HG02798 (cell line): ENCODE measurements at regions not wholly inside any gene's neighbourhood (a gene's known extent, or its start where the extent isn't known, plus 50 kb on each side); places are given as distances from the start of the nearest gene placed in this dataset.
"Not testable (repeated sequence)": the region's sequence is repeated elsewhere in the genome, so short reads cannot be mapped to it uniquely, and the experiment has no call there.

Source experiments
- ATAC-seq: cut with Tn5 transposase; IDR thresholded peaks from one replicate; pipeline ENCODE4 v1.9.1; 2021; ENCODE audit warnings: mild to moderate bottlenecking; ENCODE audit not compliant: unreplicated experiment, poor library complexity

DNA sequence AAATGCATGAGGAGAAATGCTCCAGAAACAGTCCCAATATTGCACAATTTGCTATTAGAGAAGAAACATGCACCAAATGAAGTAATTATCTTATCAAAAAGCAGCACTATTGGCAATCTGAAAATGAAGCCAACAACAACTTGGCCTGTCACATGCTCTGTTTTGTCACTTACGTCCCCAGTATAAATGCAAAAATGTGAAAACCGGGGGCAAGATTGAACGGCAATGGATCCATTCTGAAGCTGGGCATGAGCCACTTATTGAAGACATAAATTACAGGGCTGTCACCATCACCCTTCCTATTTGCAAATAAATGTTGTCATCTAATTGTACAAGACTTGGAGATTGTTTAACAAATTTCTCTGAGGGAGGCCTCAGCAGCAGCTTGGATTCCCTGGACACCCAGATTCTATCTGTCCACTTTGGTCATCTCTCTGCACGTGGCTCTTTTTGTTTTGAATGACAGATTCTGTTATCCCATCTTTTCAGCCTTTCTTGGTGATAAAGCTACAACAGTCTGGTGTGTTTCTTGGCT is 180.2 kb upstream of the CDH5 start:
- ATAC-seq, result no peak

DNA sequence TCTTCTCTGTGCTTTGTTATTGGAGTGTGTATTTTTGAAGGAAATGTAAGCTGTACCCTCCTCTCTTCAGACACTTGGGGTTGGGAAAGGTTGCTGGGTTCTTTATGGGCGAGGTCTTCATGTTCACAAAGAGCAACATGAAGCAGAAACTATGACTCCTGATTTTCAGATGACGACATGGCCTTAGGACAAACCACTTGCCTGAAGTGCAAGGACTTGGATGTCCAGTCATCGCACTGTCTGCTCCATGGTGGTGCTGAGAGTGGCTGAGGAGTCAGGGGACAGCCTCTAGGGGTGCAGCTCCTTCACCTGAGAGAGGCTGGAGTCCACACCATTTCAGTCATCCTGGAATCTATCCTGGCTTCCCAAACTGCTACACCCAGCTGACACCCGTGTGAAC is 183.9 kb upstream of the CDH5 start:
- ATAC-seq, result no peak

DNA sequence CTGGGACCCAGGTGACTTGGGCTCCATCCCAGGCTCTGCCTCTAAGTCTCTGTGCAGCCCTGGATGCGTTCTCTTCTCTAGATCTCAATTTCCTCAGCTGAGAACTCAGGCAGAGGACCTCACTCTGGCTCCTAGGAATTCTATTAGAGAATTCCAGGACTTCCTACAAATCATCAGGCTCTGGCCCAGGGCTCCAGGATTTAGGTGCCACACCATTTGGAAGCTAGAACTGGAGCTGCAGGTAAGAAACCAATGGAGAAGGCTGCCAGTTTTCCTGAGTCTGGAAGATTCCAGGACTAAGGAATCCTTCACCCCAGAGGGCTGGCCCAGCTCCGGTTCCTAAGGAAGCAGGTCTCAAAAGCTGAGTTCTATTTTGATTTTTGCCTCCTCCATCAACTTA is 189.8 kb upstream of the CDH5 start:
- no peak for ATAC-seq

DNA sequence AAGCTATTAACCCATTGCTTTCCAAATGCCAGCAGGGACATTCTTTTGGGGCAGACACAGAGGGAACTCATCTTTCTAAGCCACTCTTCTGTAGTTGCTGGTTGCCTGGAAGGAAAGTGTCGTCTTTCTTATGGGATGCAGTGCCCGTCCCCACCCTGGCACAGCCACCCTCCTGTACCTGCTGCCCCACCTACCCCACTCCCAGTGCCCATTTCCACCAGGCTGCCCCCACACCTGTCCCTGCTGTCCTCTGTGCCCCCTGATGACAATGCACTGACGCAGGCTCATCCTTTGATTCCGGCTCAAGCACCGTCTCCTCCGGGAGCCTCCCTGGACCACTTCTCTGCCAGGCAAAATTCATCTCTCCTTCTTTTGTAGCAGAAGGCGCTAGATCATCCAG is 190.4 kb upstream of the CDH5 start:
- no peak for ATAC-seq

DNA sequence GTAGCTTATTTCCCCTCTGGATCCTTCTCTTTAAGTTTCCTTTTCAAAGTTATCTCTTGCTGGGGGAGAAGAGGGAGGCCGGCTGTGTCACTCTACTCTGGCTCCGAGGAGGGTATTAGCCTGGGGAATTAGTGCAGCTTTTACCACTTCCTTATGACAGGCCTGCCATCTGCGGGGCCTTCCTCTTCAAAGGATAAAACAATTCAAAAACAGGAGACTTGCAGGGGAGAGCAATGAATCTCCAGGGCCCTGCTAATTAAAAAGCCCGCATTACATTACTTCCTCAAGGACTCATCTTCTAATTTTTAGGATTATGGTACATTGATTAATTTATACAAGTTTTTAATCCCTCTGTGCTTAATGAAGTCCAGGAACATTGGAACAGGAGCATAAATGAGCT is 190.9 kb upstream of the CDH5 start:
- no peak for ATAC-seq

DNA sequence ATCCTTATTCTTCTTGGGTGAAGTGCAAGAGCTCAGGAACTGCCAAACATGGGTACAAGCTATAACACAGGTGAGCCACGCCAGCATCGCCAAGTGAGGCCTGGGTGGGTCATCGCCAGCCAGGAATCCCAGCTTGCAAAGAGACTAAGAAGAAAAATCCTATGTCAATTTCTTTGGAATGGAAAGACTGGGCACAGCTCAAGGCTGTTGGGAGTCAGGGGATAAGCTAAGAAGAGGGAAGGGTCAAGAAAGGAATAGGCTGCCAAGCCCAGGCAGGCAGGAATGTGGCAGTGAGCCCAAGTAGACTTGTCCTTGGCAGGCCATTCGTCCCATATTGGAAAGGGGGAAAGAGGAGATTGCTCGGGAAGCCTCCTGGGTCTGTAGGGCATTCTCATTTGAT is 191.4 kb upstream of the CDH5 start:
- no peak for ATAC-seq

DNA sequence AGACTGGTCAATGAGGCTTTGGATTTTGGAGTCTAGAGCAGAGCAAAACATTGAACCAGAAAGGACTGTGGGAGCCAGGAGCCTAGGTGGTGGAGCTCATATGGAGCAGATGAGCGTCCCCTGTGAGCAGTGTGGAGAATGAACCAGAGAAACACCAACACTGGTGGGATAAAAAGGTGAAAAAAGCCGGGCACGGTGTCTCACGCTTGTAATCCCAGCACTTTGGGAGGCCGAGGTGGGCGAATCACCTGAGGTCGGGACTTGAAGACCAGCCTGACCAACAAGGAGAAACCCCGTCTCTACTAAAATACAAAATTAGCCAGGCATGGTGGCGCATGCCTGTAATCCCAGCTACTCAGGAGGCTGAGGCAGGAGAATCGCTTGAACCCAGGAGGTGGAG is 192.7 kb upstream of the CDH5 start:
- not testable (repeated sequence) for ATAC-seq

DNA sequence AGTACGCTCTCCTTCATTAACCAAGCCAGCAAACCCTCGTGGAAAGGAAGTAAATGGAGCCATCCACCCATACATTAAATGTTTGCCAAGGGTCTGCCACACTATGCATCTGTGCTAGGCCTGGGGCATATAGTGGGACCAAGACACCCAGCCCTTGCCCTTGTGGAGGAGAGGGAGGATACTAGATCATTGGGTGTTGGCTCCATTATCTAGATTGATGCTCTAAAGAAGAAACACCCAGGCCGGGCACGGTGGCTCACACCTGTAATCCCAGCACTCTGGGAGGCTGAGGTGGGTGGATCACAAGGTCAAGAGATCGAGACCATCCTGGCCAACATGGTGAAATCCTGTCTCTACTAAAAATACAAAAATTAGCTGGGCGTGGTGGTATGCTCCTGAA is 193.3 kb upstream of the CDH5 start:
- not testable (repeated sequence) for ATAC-seq

DNA sequence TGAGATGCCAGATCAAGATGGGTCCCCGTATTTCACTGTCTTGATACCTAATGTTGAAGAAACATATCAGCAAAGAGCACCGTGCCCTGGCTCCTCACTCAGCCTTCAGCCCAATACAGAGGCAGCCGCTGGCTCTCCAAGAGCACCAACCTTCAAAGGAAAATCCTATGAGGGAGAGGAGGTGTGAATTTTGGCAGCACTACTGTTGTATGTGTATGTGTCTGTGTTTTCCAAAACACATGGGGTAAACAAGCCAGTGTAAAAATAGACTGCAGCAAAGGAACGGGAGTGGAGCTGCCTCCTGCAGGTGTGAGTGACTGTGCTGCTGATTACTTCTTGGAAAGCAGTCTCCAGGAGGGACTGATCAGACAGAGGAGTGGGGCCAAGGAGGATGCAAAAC is 194.0 kb upstream of the CDH5 start:
- no peak for ATAC-seq

DNA sequence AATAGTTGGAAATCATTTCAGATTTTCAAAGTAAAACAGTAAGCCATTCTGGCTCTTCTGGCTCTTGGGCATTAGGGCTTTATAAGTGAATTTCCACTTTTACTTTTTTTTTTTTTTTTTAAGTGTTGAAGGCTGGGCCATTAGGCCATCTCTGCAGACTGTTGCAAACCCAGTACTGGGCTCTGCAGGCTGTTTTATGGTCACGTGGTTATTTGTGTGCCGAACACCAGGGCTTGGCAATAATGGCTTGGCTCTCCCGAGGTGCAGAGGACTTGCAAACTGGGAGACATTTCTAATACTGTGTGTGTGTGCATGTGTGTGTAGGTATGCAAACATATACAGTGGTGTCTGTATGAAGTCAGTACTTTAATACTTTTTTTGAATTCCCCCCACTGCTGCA is 194.9 kb upstream of the CDH5 start:
- no peak for ATAC-seq

DNA sequence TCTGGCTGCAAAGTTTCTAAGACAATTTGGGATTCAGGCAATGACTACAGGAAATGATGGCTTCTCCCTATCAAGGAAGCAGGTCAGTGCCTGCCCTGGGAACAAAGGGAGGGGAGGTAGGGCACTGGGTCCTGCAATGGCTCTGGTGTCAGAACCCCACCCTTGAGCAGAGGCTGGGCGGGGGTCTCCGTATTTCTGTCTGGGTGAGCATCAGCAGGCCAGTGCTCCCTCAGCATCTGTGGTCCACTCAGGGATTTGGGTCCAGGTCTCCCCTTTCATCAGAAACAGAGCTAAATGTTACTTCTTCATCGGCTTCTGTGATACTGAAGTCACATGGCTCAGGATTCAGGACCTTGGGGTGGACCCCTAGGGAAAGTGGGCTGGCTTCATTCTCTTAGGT is 195.5 kb upstream of the CDH5 start:
- no peak for ATAC-seq

DNA sequence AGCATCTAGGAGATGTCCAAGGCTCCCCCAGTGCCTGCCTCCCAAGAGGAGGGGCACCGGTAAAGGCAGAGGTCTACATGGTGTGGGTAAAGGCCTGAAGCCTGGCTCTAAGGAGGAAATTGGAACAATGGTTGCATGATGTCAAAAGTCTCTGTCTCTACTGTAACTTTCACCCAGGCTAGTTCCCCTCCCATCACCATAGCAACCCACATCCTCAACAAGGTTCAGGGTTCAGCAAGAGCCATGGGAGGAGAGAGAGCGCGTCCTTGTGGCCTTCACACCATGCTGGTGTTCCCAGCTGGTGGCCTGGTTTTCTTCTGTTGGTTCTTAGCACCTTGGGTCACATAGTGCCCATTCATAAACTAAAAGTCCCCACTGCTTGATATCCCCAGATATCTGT is 196.7 kb upstream of the CDH5 start:
- ATAC-seq, result no peak

DNA sequence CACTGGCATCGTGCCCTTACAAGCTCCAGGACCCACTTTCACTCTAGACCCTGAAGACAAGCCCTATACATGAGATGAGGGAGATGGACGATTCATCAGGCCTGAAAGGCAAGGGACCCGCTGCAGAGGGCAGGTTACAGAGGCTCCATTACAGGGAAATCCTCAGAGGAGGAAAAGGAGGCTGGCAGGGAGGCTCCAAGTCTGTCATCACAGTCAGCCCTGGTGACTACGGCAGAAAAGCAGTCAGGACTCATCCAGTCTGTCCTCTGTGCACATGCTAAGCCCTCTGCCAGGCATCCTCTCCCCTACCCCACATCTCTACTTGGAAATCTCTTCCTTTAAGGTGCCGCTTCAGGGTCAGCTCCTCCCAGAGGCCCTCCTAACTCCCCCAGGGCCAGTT is 197.7 kb upstream of the CDH5 start:
- ATAC-seq, result no peak

DNA sequence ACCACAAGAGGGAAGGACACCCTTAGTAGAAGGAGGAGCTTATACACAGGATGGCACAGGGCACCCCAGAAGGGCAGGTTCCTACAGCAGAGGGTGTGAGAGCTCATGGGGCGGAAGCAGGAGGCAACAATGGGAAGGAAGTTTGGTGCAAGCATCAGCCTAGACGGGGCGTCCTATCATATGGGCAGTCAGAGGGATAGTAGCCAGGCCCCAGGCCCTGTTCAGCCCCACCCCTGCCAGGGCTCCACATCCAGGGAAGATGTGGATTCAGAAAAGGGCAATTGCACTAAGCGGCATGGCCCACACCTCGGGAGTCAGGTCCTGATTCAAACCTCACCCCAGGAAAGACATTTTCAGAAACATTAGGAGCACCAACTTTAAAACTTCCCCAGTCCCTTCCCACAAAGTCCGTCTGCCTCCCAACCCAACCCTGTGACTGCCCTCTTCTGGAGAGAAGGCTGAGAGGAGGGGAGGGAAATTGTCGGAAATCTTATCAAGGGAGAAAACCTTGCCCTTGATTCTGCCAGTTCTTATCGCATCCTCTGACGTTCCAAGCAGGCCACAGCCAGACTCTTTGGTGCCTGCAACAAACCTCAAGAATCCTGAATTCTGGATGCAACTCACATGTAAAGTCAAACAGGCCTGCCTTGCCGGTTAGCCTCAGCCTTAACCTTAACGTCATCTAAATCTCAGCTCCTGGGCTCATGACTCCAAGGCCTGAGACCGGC is 198.8 kb upstream of the CDH5 start:
- no peak for ATAC-seq

DNA sequence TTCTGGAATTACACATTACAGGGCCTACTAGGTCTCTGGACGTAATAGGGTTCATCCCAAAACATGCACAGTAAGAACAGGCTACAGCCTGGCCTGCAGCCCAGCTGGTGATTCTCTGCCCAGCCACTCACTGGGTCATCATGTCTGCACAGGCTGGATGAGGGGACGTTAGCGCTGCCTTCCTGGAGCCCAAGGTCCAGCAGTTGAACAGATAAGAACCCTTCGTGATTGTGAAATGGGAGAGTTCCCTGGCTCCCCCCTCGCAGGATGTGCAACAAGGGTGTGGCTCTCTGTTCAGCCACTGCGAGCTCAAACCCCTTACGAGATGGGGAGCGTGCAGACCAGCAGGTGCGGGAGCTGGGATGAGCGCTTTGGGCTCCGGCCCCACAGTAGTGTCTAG is 200.0 kb upstream of the CDH5 start:
- ATAC-seq, result no peak

DNA sequence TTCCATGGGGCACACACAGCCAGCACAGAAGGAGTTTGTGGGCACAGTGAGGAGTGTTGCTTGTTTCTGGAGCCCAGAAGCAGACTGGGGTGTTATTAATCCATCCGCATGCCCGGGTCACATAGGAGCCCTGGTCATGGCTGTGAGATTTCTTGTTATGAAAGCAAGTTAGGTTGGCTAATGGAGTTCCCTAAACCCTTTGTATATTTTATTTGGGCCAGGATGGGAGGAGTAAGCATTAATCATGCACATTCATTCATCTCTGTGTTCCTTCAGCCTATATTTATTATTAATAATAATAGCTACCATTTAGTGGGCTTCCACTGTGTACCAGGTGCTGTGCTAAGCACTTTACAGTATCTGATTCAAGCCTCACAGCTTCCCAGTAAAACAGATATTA is 200.6 kb upstream of the CDH5 start:
- ATAC-seq, result no peak

DNA sequence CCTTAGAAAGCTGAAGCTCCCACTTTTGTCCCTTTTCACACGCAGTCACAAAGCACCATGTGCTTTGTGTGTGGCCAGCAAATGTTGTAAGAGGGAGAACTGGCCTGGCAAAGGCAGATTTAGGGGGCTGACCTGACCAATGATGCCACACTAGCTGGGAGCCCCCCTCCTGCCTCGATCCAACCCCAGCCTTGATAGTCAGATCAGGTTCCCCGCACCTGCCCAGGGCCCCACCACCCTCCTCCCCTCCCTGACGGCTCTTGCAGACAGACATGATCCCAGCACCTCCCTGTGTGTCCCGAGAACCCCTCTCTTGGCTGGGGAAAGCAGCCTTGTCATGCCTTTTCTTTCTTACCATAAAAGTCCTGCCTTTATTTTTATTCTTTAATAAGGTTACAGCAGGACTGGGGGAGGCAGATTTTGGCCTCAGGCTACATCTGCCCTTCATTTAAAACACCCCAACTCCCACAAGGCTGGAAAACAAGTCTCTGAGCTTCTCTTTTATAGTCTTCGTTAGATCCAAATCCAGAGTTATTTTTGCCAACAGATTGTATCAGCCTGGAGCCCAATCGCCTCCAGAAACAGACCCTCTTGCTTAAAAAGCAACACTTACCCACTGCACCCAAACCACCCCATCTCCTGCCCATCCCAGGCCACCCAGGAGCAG is 201.8 kb upstream of the CDH5 start:
- no peak for ATAC-seq

DNA sequence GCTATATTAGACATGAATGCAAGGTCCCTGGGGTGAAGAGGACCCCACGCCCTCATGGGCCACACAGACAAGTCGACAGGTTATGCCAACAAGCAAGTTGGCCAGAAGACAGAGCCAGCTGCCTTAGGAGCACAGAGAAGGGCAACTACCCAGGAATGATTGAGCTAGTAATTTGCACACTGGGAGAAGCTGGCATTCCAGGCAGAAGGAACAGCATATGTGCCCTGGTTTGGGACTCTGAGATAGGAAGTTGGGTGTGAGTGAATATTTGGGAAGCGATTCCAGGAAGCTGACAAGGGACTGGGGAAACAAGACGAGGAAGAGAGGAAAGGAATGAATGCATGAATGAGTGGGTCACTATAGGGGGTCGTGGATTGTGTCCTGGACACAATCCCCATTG is 203.7 kb upstream of the CDH5 start:
- no peak for ATAC-seq

DNA sequence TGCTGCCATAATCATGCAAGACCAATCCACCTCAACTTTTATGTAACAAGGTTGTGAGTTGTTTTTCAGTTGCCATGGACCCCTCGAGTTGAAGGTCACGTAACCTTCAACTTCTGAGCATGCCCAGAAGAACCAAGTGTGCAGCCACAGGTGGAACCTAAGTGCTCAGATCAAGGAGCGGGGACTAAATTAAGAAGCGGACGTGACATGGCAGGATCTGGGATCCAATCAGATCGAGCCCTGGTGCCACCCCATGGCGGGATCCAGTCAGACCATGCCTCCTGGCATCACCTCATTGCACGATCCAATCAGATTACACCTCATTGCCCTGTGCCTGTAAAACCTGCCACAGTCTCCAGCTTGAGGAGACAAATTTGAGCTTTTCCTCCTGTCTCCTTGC is 204.5 kb upstream of the CDH5 start:
- no peak for ATAC-seq

DNA sequence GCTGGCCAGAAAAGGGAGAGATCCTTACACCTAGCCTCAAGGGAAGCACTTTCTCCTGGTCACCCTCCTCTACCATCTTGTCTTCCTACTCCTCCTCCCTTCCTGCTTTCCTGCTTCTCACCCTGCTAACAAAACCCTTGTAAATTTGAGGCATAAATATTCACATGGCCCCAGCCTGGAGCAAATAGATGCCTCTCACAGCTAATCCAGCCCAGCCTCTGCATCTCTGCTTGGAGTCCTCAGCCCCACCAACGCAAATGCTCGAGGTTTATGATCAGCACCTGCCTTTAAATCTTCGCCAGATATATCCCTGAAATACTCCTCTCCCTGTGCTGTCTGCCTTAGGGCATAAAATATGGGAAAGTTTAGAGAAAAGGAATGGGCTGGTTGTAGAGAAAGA is 205.2 kb upstream of the CDH5 start:
- ATAC-seq, result no peak

DNA sequence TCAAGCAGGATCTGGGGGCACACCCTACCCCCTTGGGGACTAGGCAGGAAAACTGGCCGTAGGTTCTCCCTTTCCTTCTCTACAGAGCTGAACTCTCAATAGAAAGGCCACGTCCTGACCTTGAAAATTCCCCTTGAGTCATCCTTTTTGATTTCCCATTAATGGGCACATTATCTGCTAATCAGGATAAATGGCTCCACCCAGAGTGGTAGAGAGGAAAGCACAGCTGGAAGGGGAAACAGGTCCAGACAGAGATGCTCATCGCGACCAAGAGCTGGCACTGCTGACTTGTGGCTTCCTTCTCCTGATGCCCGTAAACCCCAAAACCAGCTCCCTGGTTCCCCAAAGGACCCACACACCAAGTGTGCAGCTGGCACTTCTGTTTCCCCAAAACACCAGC is 206.5 kb upstream of the CDH5 start:
- ATAC-seq, result no peak

DNA sequence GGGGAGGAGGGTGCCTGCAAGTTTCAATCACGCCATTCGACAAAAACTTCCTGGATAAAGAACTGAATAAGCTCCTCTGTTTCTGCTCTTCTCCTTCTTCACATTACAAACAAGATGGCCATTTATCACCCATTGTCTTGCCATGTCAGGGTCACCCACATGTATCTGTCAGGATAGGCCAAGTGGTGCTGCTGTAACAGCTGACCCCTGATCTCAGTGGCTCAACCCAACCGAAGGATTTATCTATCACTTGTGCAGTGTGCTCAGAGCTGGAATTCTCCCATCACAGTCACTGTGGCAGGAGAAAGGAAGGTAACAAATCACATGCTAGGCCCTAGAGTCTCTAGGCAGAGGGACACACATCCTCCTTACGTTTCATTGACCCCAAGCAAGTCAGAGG is 210.0 kb upstream of the CDH5 start:
- ATAC-seq, result no peak
